Keratinocyte (primary cell): ENCODE measurements at regions not wholly inside any gene's neighbourhood (a gene's known extent, or its start where the extent isn't known, plus 50 kb on each side); places are given as distances from the start of the nearest gene placed in this dataset.

Source experiments
- EZH2 ChIP-seq: IDR thresholded peaks from one replicate; pipeline ENCODE4 v1.6.1; 2012; ENCODE audit warnings: inconsistent platforms, mild to moderate bottlenecking, low read length, moderate library complexity
- TF ChIP-seq, protein P1 (sequence below), 3 experiments: IDR thresholded peaks in 1 of 3; conservative IDR thresholded peaks in 1 of 3; optimal IDR thresholded peaks in 1 of 3; 2 replicates in 2 of 3; 3 replicates in 1 of 3; pipeline versions ENCODE3 to v1.5.1; 2011; ENCODE audit warnings: low read length in 3 of 3, mild to moderate bottlenecking in 3 of 3, moderate library complexity in 2 of 3, control low read depth in 1 of 3, inconsistent platforms in 1 of 3; ENCODE audit not compliant: insufficient read depth in 2 of 3; ENCODE audit errors: extremely low read depth in 1 of 3

- TF ChIP-seq, protein P1, sequence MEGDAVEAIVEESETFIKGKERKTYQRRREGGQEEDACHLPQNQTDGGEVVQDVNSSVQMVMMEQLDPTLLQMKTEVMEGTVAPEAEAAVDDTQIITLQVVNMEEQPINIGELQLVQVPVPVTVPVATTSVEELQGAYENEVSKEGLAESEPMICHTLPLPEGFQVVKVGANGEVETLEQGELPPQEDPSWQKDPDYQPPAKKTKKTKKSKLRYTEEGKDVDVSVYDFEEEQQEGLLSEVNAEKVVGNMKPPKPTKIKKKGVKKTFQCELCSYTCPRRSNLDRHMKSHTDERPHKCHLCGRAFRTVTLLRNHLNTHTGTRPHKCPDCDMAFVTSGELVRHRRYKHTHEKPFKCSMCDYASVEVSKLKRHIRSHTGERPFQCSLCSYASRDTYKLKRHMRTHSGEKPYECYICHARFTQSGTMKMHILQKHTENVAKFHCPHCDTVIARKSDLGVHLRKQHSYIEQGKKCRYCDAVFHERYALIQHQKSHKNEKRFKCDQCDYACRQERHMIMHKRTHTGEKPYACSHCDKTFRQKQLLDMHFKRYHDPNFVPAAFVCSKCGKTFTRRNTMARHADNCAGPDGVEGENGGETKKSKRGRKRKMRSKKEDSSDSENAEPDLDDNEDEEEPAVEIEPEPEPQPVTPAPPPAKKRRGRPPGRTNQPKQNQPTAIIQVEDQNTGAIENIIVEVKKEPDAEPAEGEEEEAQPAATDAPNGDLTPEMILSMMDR (optimal IDR thresholded peaks at IDR 0.05 in 1 of 3, IDR thresholded peaks at IDR 0.05 in 1 of 3, conservative IDR thresholded peaks at IDR 0.05 in 1 of 3; ENCODE audit: extremely low read depth in 1 of 3, insufficient read depth in 2 of 3, low read length in 3 of 3), result no peak
- no peak for TF ChIP-seq EZH2
Observed at GRCh38 chr12:127048057-127048456, 1218.9 kb upstream of the TMEM132C start.
